Vagina (tissue), 2 donors: ENCODE measurements at regions not wholly inside any gene's neighbourhood (a gene's known extent, or its start where the extent isn't known, plus 50 kb on each side); places are given as distances from the start of the nearest gene placed in this dataset.

Experiments
- DNase-seq, 2 donors: peaks; one replicate each; pipeline ENCODE4 v3.0.0-alpha.2; 2017; ENCODE audit errors: extremely low spot score in 2 of 2
- H3K27ac ChIP-seq: fragments of 200-600 bp; sonication (generic); one replicate; pipeline ENCODE4 v1.5.1; 2019
- H3K27me3 ChIP-seq: fragments of 200-600 bp; sonication (generic); one replicate; pipeline ENCODE4 v1.5.1; 2019
- H3K36me3 ChIP-seq, 2 donors: fragments of 200-600 bp; sonication (generic); one replicate each; pipeline ENCODE4 v1.5.1; 2017 to 2019
- H3K4me1 ChIP-seq: fragments of 200-600 bp; sonication (generic); one replicate; pipeline ENCODE4 v1.5.1; 2019
- H3K4me3 ChIP-seq, 2 donors: fragments of 200-600 bp; sonication (generic); 1 replicate in 1 of 2; 2 replicates in 1 of 2; pipeline ENCODE4 v1.5.1; 2016 to 2019
- H3K9me3 ChIP-seq: fragments of 200-600 bp; sonication (generic); one replicate; pipeline ENCODE4 v1.5.1; 2019
- CTCF ChIP-seq, 3 experiments: fragments of 450-650 bp in 2 of 3; fragments of 200-600 bp in 1 of 3; sonication (generic) in 1 of 3; IDR thresholded peaks; one replicate each; pipeline ENCODE4 v1.5.1; 2017 to 2019; ENCODE audit warnings: antibody characterized with exemption in 3 of 3, mild to moderate bottlenecking in 2 of 3, moderate library complexity in 2 of 3
- POLR2A ChIP-seq, 2 donors: fragments of 450-650 bp; IDR thresholded peaks; one replicate each; pipeline ENCODE4 v1.6.1; 2017; ENCODE audit warnings: antibody characterized with exemption in 2 of 2, mild to moderate bottlenecking in 2 of 2, moderate library complexity in 2 of 2
- POLR2AphosphoS5 ChIP-seq, 2 donors: sonication (generic); formaldehyde crosslinking; IDR thresholded peaks; one replicate each; pipeline ENCODE4 v1.9.0; 2017; ENCODE audit warnings: antibody characterized with exemption in 2 of 2, mild to moderate bottlenecking in 2 of 2, low read depth in 1 of 2; ENCODE audit not compliant: insufficient read depth in 1 of 2
- intact Hi-C: fragments of 100-400 bp; cut with DNase I; formaldehyde crosslinking; loops from one replicate; pipeline ENCODE4 v1.15.1; 2023

GRCh38 chr21:43294194-43294902 is 125.5 kb downstream of the CRYAA start:
- H3K9me3 ChIP-seq = no peaks in the 10 kb centered on the region
- H3K4me3 ChIP-seq = no peak overlapping the region
- no peaks in the 10 kb centered on the region for H3K4me1 ChIP-seq
- DNase-seq = no peak
- H3K36me3 ChIP-seq = no peaks in the 10 kb centered on the region
- no peaks in the 10 kb centered on the region for H3K27me3 ChIP-seq
- no peak for TF ChIP-seq POLR2A (IDR thresholded peaks at IDR 0.05)
- no peak for TF ChIP-seq POLR2AphosphoS5 (IDR thresholded peaks at IDR 0.05; ENCODE audit: insufficient read depth in 1 of 2, low read depth in 1 of 2)
- no peak for TF ChIP-seq CTCF (IDR thresholded peaks at IDR 0.05)
- intact Hi-C loops = no loop called here
- no peak overlapping the region for H3K27ac ChIP-seq

- no peaks in the 10 kb centered on the region for H3K36me3 ChIP-seq
- H3K9me3 ChIP-seq = no peaks in the 10 kb centered on the region
- no peak overlapping the region for H3K27ac ChIP-seq
- intact Hi-C loops = no loop called here
- H3K4me1 ChIP-seq = no peaks in the 10 kb centered on the region
- DNase-seq = no peak
- TF ChIP-seq POLR2AphosphoS5 (IDR thresholded peaks at IDR 0.05; ENCODE audit: insufficient read depth in 1 of 2, low read depth in 1 of 2) = no peak
- TF ChIP-seq POLR2A (IDR thresholded peaks at IDR 0.05) = no peak
- TF ChIP-seq CTCF (IDR thresholded peaks at IDR 0.05) = no peak
- no peak overlapping the region for H3K4me3 ChIP-seq
- H3K27me3 ChIP-seq = no peaks in the 10 kb centered on the region
These were observed 124.0 kb downstream of the CRYAA start for GRCh38 chr21:43292866-43293142.

- Histone ChIP-seq H3K4me1 (no peaks in the 10 kb centered on the region), H3K9me3 (no peaks in the 10 kb centered on the region), H3K27ac (no peak overlapping the region), H3K4me3 (no peak overlapping the region), H3K27me3 (no peaks in the 10 kb centered on the region), H3K36me3 (no peaks in the 10 kb centered on the region)
- intact Hi-C loops = no loop called here
- DNase-seq = no peak
- TF ChIP-seq CTCF (IDR thresholded peaks at IDR 0.05) (no peak), POLR2AphosphoS5 (IDR thresholded peaks at IDR 0.05; ENCODE audit: insufficient read depth in 1 of 2, low read depth in 1 of 2) (no peak), POLR2A (IDR thresholded peaks at IDR 0.05) (no peak)
These were observed 123.4 kb downstream of the CRYAA start for GRCh38 chr21:43292041-43292865.

- no peak overlapping the region for H3K27ac ChIP-seq
- no peaks in the 10 kb centered on the region for H3K27me3 ChIP-seq
- TF ChIP-seq POLR2A (IDR thresholded peaks at IDR 0.05) = no peak
- no peak for TF ChIP-seq CTCF (IDR thresholded peaks at IDR 0.05)
- no peak for TF ChIP-seq POLR2AphosphoS5 (IDR thresholded peaks at IDR 0.05; ENCODE audit: insufficient read depth in 1 of 2, low read depth in 1 of 2)
- intact Hi-C loops = no loop called here
- no peak for DNase-seq
- H3K4me3 ChIP-seq = no peak overlapping the region
- no peaks in the 10 kb centered on the region for H3K4me1 ChIP-seq
- H3K9me3 ChIP-seq = no peaks in the 10 kb centered on the region
- no peaks in the 10 kb centered on the region for H3K36me3 ChIP-seq
These were observed 122.6 kb downstream of the CRYAA start for GRCh38 chr21:43291347-43291950.
